H1 (cell line): ENCODE measurements at regions not wholly inside any gene's neighbourhood (a gene's known extent, or its start where the extent isn't known, plus 50 kb on each side); places are given as distances from the start of the nearest gene placed in this dataset.

ENCODE experiments used
- CTCF ChIA-PET: fragments of 300-600 bp; sonication (Branson Sonifier 250); formaldehyde crosslinking; loops from one replicate; lab custom pipeline; 2021; ENCODE audit not compliant: partially characterized antibody; lab: Charles Lee
- POLR2A ChIA-PET: fragments of 300-600 bp; sonication (Branson Sonifier 250); formaldehyde crosslinking; loops from one replicate; lab custom pipeline; 2021; ENCODE audit warnings: inconsistent platforms; ENCODE audit not compliant: partially characterized antibody; lab: Charles Lee
- DNase-seq, 2 experiments: peaks; one replicate each; pipeline versions ENCODE4 v3.0.0 to v3.0.0-alpha.2; 2010 to 2022; ENCODE audit warnings: low spot score in 2 of 2, low read depth in 1 of 2, mixed read lengths in 1 of 2
- FAIRE-seq: peaks from 2 replicates; lab custom pipeline; 2011; peaks lifted over from hg19 to GRCh38; lab: Jason Lieb, UNC
- H2AFZ ChIP-seq: 2 replicates; pipeline ENCODE4 v1.8.1; 2012; ENCODE audit warnings: low read length, inconsistent platforms
- H2AK5ac ChIP-seq: 2 replicates; pipeline ENCODE4 v1.6.1; 2013; ENCODE audit warnings: low read depth, low read length
- H2BK120ac ChIP-seq: replicated peaks from 2 replicates; pipeline ENCODE3; 2013; ENCODE audit warnings: low read depth, low read length, inconsistent platforms
- H2BK12ac ChIP-seq: 2 replicates; pipeline ENCODE4 v1.6.1; 2013; ENCODE audit warnings: low read depth, low read length
- H2BK15ac ChIP-seq: 2 replicates; pipeline ENCODE4 v1.6.1; 2013; ENCODE audit warnings: low read length
- H2BK20ac ChIP-seq: 2 replicates; pipeline ENCODE4 v1.6.1; 2013; ENCODE audit warnings: low read length
- H2BK5ac ChIP-seq: 2 replicates; pipeline ENCODE4 v1.6.1; 2013; ENCODE audit warnings: low read depth, low read length
- H3K14ac ChIP-seq: 2 replicates; pipeline ENCODE4 v1.6.1; 2013; ENCODE audit warnings: inconsistent platforms; ENCODE audit not compliant: insufficient read length
- H3K18ac ChIP-seq: 2 replicates; pipeline ENCODE4 v1.6.1; 2013; ENCODE audit warnings: low read length; ENCODE audit errors: extremely low read depth
- H3K23ac ChIP-seq: 2 replicates; pipeline ENCODE4 v1.6.1; 2013; ENCODE audit warnings: inconsistent platforms; ENCODE audit not compliant: insufficient read length
- H3K23me2 ChIP-seq: 2 replicates; pipeline ENCODE4 v1.6.1; 2013; ENCODE audit warnings: low read depth, low read length
- H3K27ac ChIP-seq: 2 replicates; pipeline ENCODE4 v1.6.1; 2011; ENCODE audit warnings: low read depth, low read length, inconsistent platforms
- H3K27me3 ChIP-seq, 4 experiments: replicated peaks in 1 of 4; 1 replicate in 1 of 4; 2 replicates in 3 of 4; pipeline versions ENCODE4 v1.6.1 to v1.8.1; 2011 to 2013; ENCODE audit warnings: low read length in 3 of 4, mild to moderate bottlenecking in 3 of 4, inconsistent platforms in 2 of 4, mixed read lengths in 2 of 4, moderate library complexity in 1 of 4; ENCODE audit not compliant: control insufficient read depth in 3 of 4, insufficient read depth in 3 of 4; ENCODE audit errors: extremely low read depth in 1 of 4
- H3K36me3 ChIP-seq, 4 experiments: 2 replicates each; pipeline versions ENCODE4 v1.6.1 to v1.8.1; 2011 to 2013; ENCODE audit warnings: mild to moderate bottlenecking in 4 of 4, low read length in 3 of 4, moderate library complexity in 2 of 4, control low read depth in 1 of 4, inconsistent platforms in 1 of 4; ENCODE audit not compliant: insufficient read depth in 4 of 4, control insufficient read depth in 2 of 4
- H3K4ac ChIP-seq: replicated peaks from 2 replicates; pipeline ENCODE3; 2013; ENCODE audit warnings: low read length, low read depth, mixed read lengths, inconsistent platforms; ENCODE audit not compliant: insufficient read length
- H3K4me1 ChIP-seq, 4 experiments: replicated peaks in 1 of 4; 1 replicate in 1 of 4; 2 replicates in 3 of 4; pipeline versions ENCODE4 v1.6.1 to v1.8.1; 2011 to 2013; ENCODE audit warnings: low read length in 3 of 4, inconsistent platforms in 2 of 4, mixed read lengths in 1 of 4; ENCODE audit not compliant: insufficient read depth in 4 of 4, control insufficient read depth in 3 of 4
- H3K4me2 ChIP-seq, 2 experiments: 2 replicates each; pipeline versions ENCODE4 v1.6.1 to v1.8.1; 2011 to 2013; ENCODE audit warnings: low read depth in 2 of 2, low read length in 2 of 2, control low read depth in 1 of 2, inconsistent platforms in 1 of 2, mild to moderate bottlenecking in 1 of 2; ENCODE audit not compliant: insufficient read depth in 1 of 2
- H3K4me3 ChIP-seq, 4 experiments: fragments of 200-600, 300-600 bp in 1 of 4; sonication (generic), shearing (Covaris generic), sonication (Bioruptor Twin) in 1 of 4; 2 replicates each; pipeline versions ENCODE4 v1.5.1 to v1.8.1; 2011 to 2016; ENCODE audit warnings: low read length in 4 of 4, low read depth in 3 of 4, control low read depth in 2 of 4, inconsistent platforms in 2 of 4, mild to moderate bottlenecking in 2 of 4, mixed read lengths in 1 of 4, moderate library complexity in 1 of 4; ENCODE audit not compliant: insufficient read depth in 2 of 4; ENCODE audit errors: extremely low read depth in 1 of 4
- H3K56ac ChIP-seq: replicated peaks from 2 replicates; pipeline ENCODE3; 2013; ENCODE audit warnings: low read depth, mild to moderate bottlenecking, mixed read lengths, low read length, inconsistent platforms; ENCODE audit not compliant: insufficient read length
- H3K79me1 ChIP-seq: 2 replicates; pipeline ENCODE4 v1.6.1; 2013; ENCODE audit warnings: low read depth, low read length, control low read depth
- H3K79me2 ChIP-seq, 2 experiments: 2 replicates each; pipeline versions ENCODE4 v1.6.1 to v1.8.1; 2012 to 2013; ENCODE audit warnings: low read length in 2 of 2, mild to moderate bottlenecking in 2 of 2, inconsistent platforms in 1 of 2; ENCODE audit not compliant: insufficient read depth in 2 of 2, control insufficient read depth in 1 of 2
- H3K9ac ChIP-seq, 4 experiments: replicated peaks in 1 of 4; 1 replicate in 1 of 4; 2 replicates in 3 of 4; pipeline versions ENCODE4 v1.6.1 to v1.8.1; 2011 to 2013; ENCODE audit warnings: low read depth in 3 of 4, low read length in 3 of 4, control low read depth in 2 of 4, mild to moderate bottlenecking in 2 of 4, moderate library complexity in 2 of 4, inconsistent platforms in 1 of 4; ENCODE audit errors: extremely low read depth in 1 of 4
- H3K9me3 ChIP-seq, 2 experiments: 2 replicates each; pipeline versions ENCODE4 v1.6.1 to v1.8.1; 2012 to 2013; ENCODE audit warnings: mild to moderate bottlenecking in 2 of 2, moderate library complexity in 2 of 2, control low read depth in 1 of 2, inconsistent platforms in 1 of 2, low read depth in 1 of 2, low read length in 1 of 2, mixed read lengths in 1 of 2; ENCODE audit not compliant: insufficient read depth in 2 of 2
- H4K20me1 ChIP-seq, 2 experiments: replicated peaks in 1 of 2; 2 replicates each; pipeline versions ENCODE3 to v1.8.1; 2011 to 2013; ENCODE audit warnings: inconsistent platforms in 2 of 2, low read length in 2 of 2, mild to moderate bottlenecking in 1 of 2; ENCODE audit not compliant: insufficient read depth in 2 of 2, control insufficient read depth in 1 of 2
- H4K5ac ChIP-seq: 2 replicates; pipeline ENCODE4 v1.6.1; 2013; ENCODE audit warnings: low read length, low read depth, mixed read lengths, inconsistent platforms; ENCODE audit not compliant: insufficient read length
- H4K8ac ChIP-seq: 2 replicates; pipeline ENCODE4 v1.8.0; 2013; ENCODE audit warnings: mild to moderate bottlenecking, moderate library complexity, low read length, inconsistent platforms; ENCODE audit not compliant: insufficient read depth; ENCODE audit errors: extremely low read depth
- H4K91ac ChIP-seq: replicated peaks from 2 replicates; pipeline ENCODE3; 2013; ENCODE audit warnings: low read length, mixed read lengths, inconsistent platforms; ENCODE audit not compliant: insufficient read length
- BACH1 ChIP-seq: IDR thresholded peaks from 2 replicates; pipeline ENCODE4 v1.6.1; 2012; ENCODE audit warnings: low read length, improper control_type of control experiment
- CBX8 ChIP-seq: fragments of 300-800, 300-1000 bp; sonication (generic); IDR thresholded peaks from 2 replicates; pipeline ENCODE4 v1.7.1; 2016; ENCODE audit warnings: low read depth, low read length, borderline replicate concordance
- CEBPB ChIP-seq: IDR thresholded peaks from 2 replicates; pipeline ENCODE4 v1.6.1; 2012; ENCODE audit warnings: low read depth, low read length
- PHF8 ChIP-seq: fragments of 200-600 bp; sonication (generic); conservative IDR thresholded peaks from 2 replicates; pipeline ENCODE4 v1.7.1; 2012; ENCODE audit warnings: low read depth, mild to moderate bottlenecking, inconsistent platforms, low read length, moderate library complexity
- POLR2AphosphoS5 ChIP-seq: IDR thresholded peaks from 2 replicates; pipeline ENCODE4 v1.6.1; 2011; ENCODE audit warnings: low read depth, low read length
- POU5F1 ChIP-seq: IDR thresholded peaks from 2 replicates; pipeline ENCODE4 v1.6.1; 2011; ENCODE audit warnings: low read depth, mild to moderate bottlenecking, low read length, moderate library complexity
- SIX5 ChIP-seq: IDR thresholded peaks from 2 replicates; pipeline ENCODE4 v1.6.1; 2011; ENCODE audit warnings: mild to moderate bottlenecking, low read depth, low read length
- WGBS, 2 experiments: shearing (Covaris generic) in 1 of 2; methylation state at CpG; one replicate each; pipeline versions ENCODE4 v1.1.6 to v1.1.7; 2013 to 2015; ENCODE audit warnings: low lambda C conversion rate in 2 of 2, mixed read lengths in 2 of 2, inconsistent platforms in 1 of 2, low coverage in 1 of 2, missing lambda C conversion rate in 1 of 2; ENCODE audit not compliant: insufficient replicate concordance in 2 of 2, insufficient coverage in 1 of 2, insufficient read length in 1 of 2; ENCODE audit errors: extremely low coverage in 1 of 2, missing lambda C conversion rate in 1 of 2; 5-methylcytosine and 5-hydroxymethylcytosine counted together

GRCh38 chr16:21501869-21502667 is 97.3 kb upstream of the METTL9 start:
- Histone ChIP-seq H3K27me3 (no peaks in the 10 kb centered on the region), H3K27ac (peak overlapping the region; percentile 90), H3K23me2 (no peaks in the 10 kb centered on the region), H3K4me3 (peak overlapping the region; percentile 49 to 81 (median 62)), H2BK120ac (no peak overlapping the region), H4K8ac (peak overlapping the region; percentile 95; the same call in 1 of the 2 replicates), H3K18ac (peak overlapping the region; percentile 62; the same call in 1 of the 2 replicates), H3K9me3 (no peaks in the 10 kb centered on the region), H2AK5ac (no peak overlapping the region), H3K14ac (no peak overlapping the region), H3K4me2 (peak overlapping the region; percentile 82 to 86), H3K4ac (no peak overlapping the region), H2BK20ac (no peak overlapping the region), H2BK5ac (peak overlapping the region; percentile 81), H2BK15ac (no peak overlapping the region), H3K79me1 (no peaks in the 10 kb centered on the region), H3K36me3 (no peaks in the 10 kb centered on the region), H3K79me2 (peaks cover 0 to 40% of the 10 kb centered on the region in 2 experiments; a peak in 2 of 4 replicates), H4K91ac (no peak overlapping the region), H2AFZ (no peak overlapping the region), H4K20me1 (peaks cover 0 to 4% of the 10 kb centered on the region in 2 experiments), H3K23ac (no peak overlapping the region), H3K9ac (peak overlapping the region; percentile 78 to 90 (median 87)), H3K4me1 (no peaks in the 10 kb centered on the region; a peak in 1 of 7 replicates), H2BK12ac (no peak overlapping the region), H4K5ac (peak overlapping the region; percentile 91), H3K56ac (no peak overlapping the region)
- ChIA-PET CTCF (no interaction called here), POLR2A (interaction anchor here (0.6 to 1.4 kb wide), 3 partner anchors 13 to 509 kb away, joined by 3 to 4 read pairs (median 3); no protein-coding TSS in a partner anchor)
- WGBS, 2 experiments = 1% methylated on average over 33 of the region's 91 CpGs; no CpG with 5 or more reads in 1 of the 2 experiments
- DNase-seq (peak; percentile 76 to 96), FAIRE-seq (no peak)
- TF ChIP-seq POU5F1 (no peak), BACH1 (no peak), POLR2AphosphoS5 (peak; percentile 90), CBX8 (no peak), CEBPB (no peak), SIX5 (no peak), PHF8 (peak; percentile 76)
